ENCODE measurements at regions not wholly inside any gene's neighbourhood (a gene's known extent, or its start where the extent isn't known, plus 50 kb on each side); places are given as distances from the start of the nearest gene placed in this dataset.

- no peak for TF ChIP-seq CTCF (IDR thresholded peaks at IDR 0.05; ENCODE audit: borderline replicate concordance, extremely low read depth, low read length, poor library complexity, severe bottlenecking)
- TF ChIP-seq EZH2 (IDR thresholded peaks at IDR 0.05; ENCODE audit: borderline replicate concordance, low read depth, low read length, severe bottlenecking) = no peak
Measured at GRCh38 chr4:127239902-127240763, 392.6 kb upstream of the INTU start.
